ENCODE measurements at regions not wholly inside any gene's neighbourhood (a gene's known extent, or its start where the extent isn't known, plus 50 kb on each side); places are given as distances from the start of the nearest gene placed in this dataset.

- TF ChIP-seq CTCF (IDR thresholded peaks at IDR 0.05), result no peak
- TF ChIP-seq POLR2A (IDR thresholded peaks at IDR 0.05), result no peak
- DNase-seq, result no peak
- H3K27me3 ChIP-seq, result peaks cover 4% of the 10 kb centered on the region
- H3K27ac ChIP-seq, result no peak overlapping the region
- no peak overlapping the region for H3K4me3 ChIP-seq
- intact Hi-C loops (cut with DNase I), result no loop called here
- no peaks in the 10 kb centered on the region for H3K9me3 ChIP-seq (replicated peaks in 1 of 3)
- no peaks in the 10 kb centered on the region for H3K4me1 ChIP-seq (replicated peaks in 1 of 2)
- WGBS, 4 donors, result 77 to 87% (median 79%) methylated on average over 6 to 7 of the region's 7 CpGs
- no peaks in the 10 kb centered on the region for H3K36me3 ChIP-seq (replicated peaks in 1 of 2)
Measured at GRCh38 chr11:134795017-134795416, 383.0 kb upstream of the B3GAT1 start.

- Histone ChIP-seq H3K4me3 (no peak overlapping the region), H3K27ac (no peak overlapping the region), H3K4me1 (replicated peaks in 1 of 2) (no peaks in the 10 kb centered on the region), H3K9me3 (replicated peaks in 1 of 3) (no peaks in the 10 kb centered on the region), H3K27me3 (peaks cover 4% of the 10 kb centered on the region), H3K36me3 (replicated peaks in 1 of 2) (no peaks in the 10 kb centered on the region)
- WGBS, 4 donors, result 77 to 90% (median 81%) methylated on average over 6 to 9 of the region's 9 CpGs
- DNase-seq, result no peak
- intact Hi-C loops (cut with DNase I), result no loop called here
- no peak for TF ChIP-seq POLR2A (IDR thresholded peaks at IDR 0.05)
- TF ChIP-seq CTCF (IDR thresholded peaks at IDR 0.05), result no peak
Measured at GRCh38 chr11:134794192-134794591, 382.1 kb upstream of the B3GAT1 start.

- peaks cover 1% of the 10 kb centered on the region for H3K27me3 ChIP-seq
- intact Hi-C loops (cut with DNase I), result no loop called here
- H3K36me3 ChIP-seq (replicated peaks in 1 of 2), result no peaks in the 10 kb centered on the region
- DNase-seq, result no peak
- H3K27ac ChIP-seq, result no peak overlapping the region
- no peaks in the 10 kb centered on the region for H3K9me3 ChIP-seq (replicated peaks in 1 of 3)
- no peaks in the 10 kb centered on the region for H3K4me1 ChIP-seq (replicated peaks in 1 of 2)
- H3K4me3 ChIP-seq, result no peak overlapping the region
- WGBS, 4 donors, result 65 to 90% (median 85%) methylated on average over 5 of the region's 5 CpGs
- TF ChIP-seq CTCF (IDR thresholded peaks at IDR 0.05), result no peak
- TF ChIP-seq POLR2A (IDR thresholded peaks at IDR 0.05), result no peak
Measured at GRCh38 chr11:134792677-134793076, 380.6 kb upstream of the B3GAT1 start.

GRCh38 chr11:134792044-134792443 is 380.0 kb upstream of the B3GAT1 start:
- Histone ChIP-seq H3K4me3 (no peak overlapping the region), H3K4me1 (replicated peaks in 1 of 2) (no peaks in the 10 kb centered on the region), H3K27ac (no peak overlapping the region), H3K36me3 (replicated peaks in 1 of 2) (no peaks in the 10 kb centered on the region), H3K27me3 (no peaks in the 10 kb centered on the region), H3K9me3 (replicated peaks in 1 of 3) (no peaks in the 10 kb centered on the region)
- no peak for TF ChIP-seq CTCF (IDR thresholded peaks at IDR 0.05)
- no peak for TF ChIP-seq POLR2A (IDR thresholded peaks at IDR 0.05)
- WGBS, 4 donors, result 41 to 61% (median 46%) methylated on average over 6 to 7 of the region's 7 CpGs
- intact Hi-C loops (cut with DNase I), result no loop called here
- no peak for DNase-seq

All from adrenal gland (tissue), 9 donors.